CD14-positive monocyte (primary cell): ENCODE measurements at regions not wholly inside any gene's neighbourhood (a gene's known extent, or its start where the extent isn't known, plus 50 kb on each side); places are given as distances from the start of the nearest gene placed in this dataset.

Experiments used
- DNase-seq, 3 donors: peaks; one replicate each; pipeline ENCODE4 v3.0.0-alpha.2; 2011 to 2022
- H2AFZ ChIP-seq: 2 replicates; pipeline ENCODE4 v1.6.0; 2012; ENCODE audit warnings: mild to moderate bottlenecking, low read depth, low read length, inconsistent platforms; ENCODE audit not compliant: insufficient read depth, poor library complexity, severe bottlenecking
- H3K27ac ChIP-seq, 2 donors: 1 replicate in 1 of 2; 2 replicates in 1 of 2; pipeline ENCODE4 v1.5.1; 2012 to 2013; ENCODE audit warnings: low read length in 2 of 2, control low read depth in 1 of 2, inconsistent platforms in 1 of 2, low read depth in 1 of 2, mild to moderate bottlenecking in 1 of 2
- H3K27me3 ChIP-seq, 2 donors: one replicate each; pipeline versions ENCODE4 v1.6.0 to v1.6.1; 2011 to 2013; ENCODE audit warnings: low read length in 2 of 2; ENCODE audit not compliant: control insufficient read depth in 2 of 2, insufficient read depth in 2 of 2
- H3K36me3 ChIP-seq, 2 donors: replicated peaks in 1 of 2; 1 replicate in 1 of 2; 2 replicates in 1 of 2; pipeline versions ENCODE4 v1.5.1 to v1.6.1; 2012 to 2013; ENCODE audit warnings: low read length in 2 of 2, control low read depth in 1 of 2, inconsistent platforms in 1 of 2, mild to moderate bottlenecking in 1 of 2; ENCODE audit not compliant: insufficient read depth in 2 of 2, control insufficient read depth in 1 of 2
- H3K4me1 ChIP-seq, 2 donors: 1 replicate in 1 of 2; 2 replicates in 1 of 2; pipeline versions ENCODE4 v1.5.1 to v1.6.1; 2012 to 2013; ENCODE audit warnings: low read length in 2 of 2, control low read depth in 1 of 2, inconsistent platforms in 1 of 2, mild to moderate bottlenecking in 1 of 2, moderate library complexity in 1 of 2; ENCODE audit not compliant: insufficient read depth in 2 of 2, control insufficient read depth in 1 of 2
- H3K4me2 ChIP-seq: replicated peaks from 2 replicates; pipeline ENCODE3; 2012; ENCODE audit warnings: low read length, moderate library complexity, mild to moderate bottlenecking; ENCODE audit not compliant: poor library complexity, severe bottlenecking; ENCODE audit errors: extremely low read depth
- H3K4me3 ChIP-seq, 3 experiments: fragments of 200-600 bp in 1 of 3; sonication (generic) in 1 of 3; replicated peaks in 1 of 3; 1 replicate in 2 of 3; 2 replicates in 1 of 3; pipeline ENCODE4 v1.5.1; 2011 to 2013; ENCODE audit warnings: low read length in 3 of 3, mild to moderate bottlenecking in 3 of 3, control low read depth in 2 of 3, low read depth in 2 of 3, inconsistent platforms in 1 of 3, moderate library complexity in 1 of 3
- H3K79me2 ChIP-seq: 2 replicates; pipeline ENCODE4 v1.6.0; 2012; ENCODE audit warnings: mild to moderate bottlenecking, control low read depth, inconsistent platforms, low read length, moderate library complexity; ENCODE audit not compliant: insufficient read depth
- H3K9ac ChIP-seq: 2 replicates; pipeline ENCODE4 v1.6.0; 2017; ENCODE audit warnings: low read length, mild to moderate bottlenecking; ENCODE audit not compliant: insufficient read depth, poor library complexity, severe bottlenecking
- H3K9me3 ChIP-seq, 2 donors: replicated peaks in 1 of 2; 1 replicate in 1 of 2; 2 replicates in 1 of 2; pipeline versions ENCODE4 v1.5.1 to v1.6.1; 2012 to 2013; ENCODE audit warnings: low read length in 2 of 2, control low read depth in 1 of 2; ENCODE audit not compliant: control insufficient read depth in 1 of 2, insufficient read depth in 1 of 2
- H4K20me1 ChIP-seq: 2 replicates; pipeline ENCODE4 v1.6.0; 2012; ENCODE audit warnings: mild to moderate bottlenecking, low read length, control low read depth, moderate library complexity; ENCODE audit not compliant: insufficient read depth
- H3K27ac Mint-ChIP-seq, 7 donors: one replicate each; pipeline ENCODE4 v1.8.0; 2020; ENCODE audit warnings: mild to moderate bottlenecking in 7 of 7, mixed read lengths in 7 of 7, moderate library complexity in 6 of 7, inconsistent platforms in 2 of 7
- H3K27me3 Mint-ChIP-seq, 3 donors: one replicate each; pipeline ENCODE4 v1.8.0; 2021 to 2022; ENCODE audit warnings: low read depth in 3 of 3, mild to moderate bottlenecking in 3 of 3, mixed read lengths in 3 of 3, moderate library complexity in 3 of 3, inconsistent platforms in 1 of 3
- H3K36me3 Mint-ChIP-seq, 2 donors: one replicate each; pipeline ENCODE4 v1.8.0; 2020; ENCODE audit warnings: mixed read lengths in 2 of 2, inconsistent platforms in 1 of 2, mild to moderate bottlenecking in 1 of 2
- H3K4me1 Mint-ChIP-seq: one replicate; pipeline ENCODE4 v1.8.0; 2020; ENCODE audit warnings: mild to moderate bottlenecking, mixed read lengths
- H3K4me3 Mint-ChIP-seq, 2 donors: one replicate each; pipeline ENCODE4 v1.8.0; 2020; ENCODE audit warnings: mild to moderate bottlenecking in 2 of 2, mixed read lengths in 2 of 2, moderate library complexity in 1 of 2
- H3K9me3 Mint-ChIP-seq, 7 donors: one replicate each; pipeline ENCODE4 v1.8.0; 2020 to 2022; ENCODE audit warnings: mixed read lengths in 7 of 7, mild to moderate bottlenecking in 6 of 7, moderate library complexity in 6 of 7, inconsistent platforms in 2 of 7
- WGBS: methylation state at CpG from one replicate; pipeline ENCODE4 v1.1.5; 2013; ENCODE audit warnings: missing lambda C conversion rate; ENCODE audit not compliant: insufficient coverage; 5-methylcytosine and 5-hydroxymethylcytosine counted together
- intact Hi-C, 2 donors: fragments of 100-400 bp; cut with micrococcal nuclease; formaldehyde crosslinking; loops; one replicate each; pipeline versions ENCODE4 v1.15.0 to v1.15.1; 2023
- TF ChIP-seq, protein P1 (sequence below): fragments of 200-600 bp; IDR thresholded peaks from one replicate; pipeline ENCODE4 v1.8.0; 2022; ENCODE audit warnings: antibody characterized with exemption, mild to moderate bottlenecking

DNA sequence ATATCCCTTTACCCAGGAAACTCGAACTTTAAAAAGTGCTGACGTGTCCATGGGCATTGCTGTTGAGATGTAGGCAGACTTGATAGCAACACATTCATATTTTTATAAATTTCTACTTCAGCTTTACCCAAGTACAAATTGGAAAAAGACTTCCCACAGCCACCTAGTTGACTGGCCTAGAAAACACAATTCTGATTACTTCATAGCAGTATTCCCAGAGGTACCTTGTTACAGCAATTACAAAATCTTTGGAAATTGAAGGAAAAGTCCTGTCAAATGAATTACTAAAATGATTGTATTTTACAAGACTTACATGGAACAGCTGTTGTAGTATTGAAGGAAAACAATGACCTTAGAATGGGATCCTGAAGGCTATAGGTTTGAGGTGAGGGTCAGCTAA lies 130.7 kb upstream of the NREP start:
- Histone ChIP-seq H3K27ac (no peak overlapping the region), H3K9ac (no peak overlapping the region), H3K27me3 (no peaks in the 10 kb centered on the region), H4K20me1 (no peaks in the 10 kb centered on the region), H3K36me3 (no peaks in the 10 kb centered on the region), H3K4me1 (no peaks in the 10 kb centered on the region), H3K9me3 (peaks cover 13 to 16% of the 10 kb centered on the region in 2 donors), H3K79me2 (no peaks in the 10 kb centered on the region), H2AFZ (no peak overlapping the region), H3K4me3 (no peak overlapping the region), H3K4me2 (no peak overlapping the region)
- H3K27me3 Mint-ChIP-seq = no peaks in the 10 kb centered on the region
- H3K36me3 Mint-ChIP-seq = peaks cover 0 to 1% of the 10 kb centered on the region in 2 donors
- H3K9me3 Mint-ChIP-seq = peaks cover 13 to 23% (median 21%) of the 10 kb centered on the region in 7 donors
- no peak for DNase-seq
- intact Hi-C loops = no loop called here
- H3K4me3 Mint-ChIP-seq = no peak overlapping the region
- no peak overlapping the region for H3K27ac Mint-ChIP-seq
- TF ChIP-seq, protein P1, sequence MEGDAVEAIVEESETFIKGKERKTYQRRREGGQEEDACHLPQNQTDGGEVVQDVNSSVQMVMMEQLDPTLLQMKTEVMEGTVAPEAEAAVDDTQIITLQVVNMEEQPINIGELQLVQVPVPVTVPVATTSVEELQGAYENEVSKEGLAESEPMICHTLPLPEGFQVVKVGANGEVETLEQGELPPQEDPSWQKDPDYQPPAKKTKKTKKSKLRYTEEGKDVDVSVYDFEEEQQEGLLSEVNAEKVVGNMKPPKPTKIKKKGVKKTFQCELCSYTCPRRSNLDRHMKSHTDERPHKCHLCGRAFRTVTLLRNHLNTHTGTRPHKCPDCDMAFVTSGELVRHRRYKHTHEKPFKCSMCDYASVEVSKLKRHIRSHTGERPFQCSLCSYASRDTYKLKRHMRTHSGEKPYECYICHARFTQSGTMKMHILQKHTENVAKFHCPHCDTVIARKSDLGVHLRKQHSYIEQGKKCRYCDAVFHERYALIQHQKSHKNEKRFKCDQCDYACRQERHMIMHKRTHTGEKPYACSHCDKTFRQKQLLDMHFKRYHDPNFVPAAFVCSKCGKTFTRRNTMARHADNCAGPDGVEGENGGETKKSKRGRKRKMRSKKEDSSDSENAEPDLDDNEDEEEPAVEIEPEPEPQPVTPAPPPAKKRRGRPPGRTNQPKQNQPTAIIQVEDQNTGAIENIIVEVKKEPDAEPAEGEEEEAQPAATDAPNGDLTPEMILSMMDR = no peak
- WGBS = no CpG with 5 or more reads among the region's 2 CpGs
- no peaks in the 10 kb centered on the region for H3K4me1 Mint-ChIP-seq

DNA sequence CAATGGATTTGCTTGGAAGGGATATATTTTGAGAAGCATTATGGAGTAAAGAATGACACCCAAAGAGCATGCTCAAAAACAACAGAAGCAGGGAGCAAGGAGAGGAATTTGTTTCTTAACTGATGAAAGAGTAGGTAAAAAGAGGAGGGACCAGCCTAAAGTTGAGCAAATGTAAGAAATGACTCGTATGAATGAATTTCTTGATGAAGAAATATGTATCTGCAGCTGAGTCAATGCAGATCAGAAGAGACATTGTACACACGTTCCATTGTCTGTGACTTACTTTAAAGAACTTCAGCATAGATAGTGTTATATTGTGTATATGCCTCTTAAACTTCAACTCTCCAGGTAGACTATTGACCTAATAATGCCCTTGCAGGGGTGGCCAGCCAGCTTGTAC lies 112.7 kb upstream of the NREP start:
- TF ChIP-seq, protein P1 = no peak
- Histone ChIP-seq H3K27ac (no peak overlapping the region), H3K79me2 (no peaks in the 10 kb centered on the region), H3K9ac (no peak overlapping the region), H3K27me3 (no peaks in the 10 kb centered on the region), H3K4me1 (no peaks in the 10 kb centered on the region), H3K4me3 (no peak overlapping the region), H3K4me2 (no peak overlapping the region), H3K36me3 (no peaks in the 10 kb centered on the region), H4K20me1 (no peaks in the 10 kb centered on the region), H2AFZ (no peak overlapping the region), H3K9me3 (no peaks in the 10 kb centered on the region)
- no peaks in the 10 kb centered on the region for H3K27me3 Mint-ChIP-seq
- no peak overlapping the region for H3K27ac Mint-ChIP-seq
- WGBS = 60% methylated on average over 1 of the region's 2 CpGs
- intact Hi-C loops = no loop called here
- no peak overlapping the region for H3K4me3 Mint-ChIP-seq
- peaks cover 0 to 6% (median 0%) of the 10 kb centered on the region in 7 donors for H3K9me3 Mint-ChIP-seq
- peaks cover 5% of the 10 kb centered on the region for H3K4me1 Mint-ChIP-seq
- DNase-seq = no peak
- H3K36me3 Mint-ChIP-seq = no peaks in the 10 kb centered on the region
